ENCODE measurements at regions not wholly inside any gene's neighbourhood (a gene's known extent, or its start where the extent isn't known, plus 50 kb on each side); places are given as distances from the start of the nearest gene placed in this dataset.

GRCh38 chr11:104661901-104662300 is 236.4 kb downstream of the CASP12 start:
- DNase-seq (no peak), ATAC-seq (no peak)
- intact Hi-C loops (cut with DNase I), result no loop called here
- Histone ChIP-seq H3K27ac (no peak overlapping the region), H3K9me3 (no peaks in the 10 kb centered on the region), H3K4me1 (no peaks in the 10 kb centered on the region), H3K27me3 (no peaks in the 10 kb centered on the region), H3K4me3 (no peak overlapping the region), H3K36me3 (no peaks in the 10 kb centered on the region)
- TF ChIP-seq POLR2A (IDR thresholded peaks at IDR 0.05), result no peak
- no peak for TF ChIP-seq CTCF (IDR thresholded peaks at IDR 0.05)
- WGBS, 4 donors, result 77 to 94% (median 87%) methylated on average over 1 of the region's 1 CpG

GRCh38 chr11:104661471-104661870 is 236.8 kb downstream of the CASP12 start:
- H3K27me3 ChIP-seq, result no peaks in the 10 kb centered on the region
- intact Hi-C loops (cut with DNase I), result no loop called here
- no peak overlapping the region for H3K27ac ChIP-seq
- ATAC-seq, result no peak
- no peaks in the 10 kb centered on the region for H3K9me3 ChIP-seq
- TF ChIP-seq POLR2A (IDR thresholded peaks at IDR 0.05) (no peak), CTCF (IDR thresholded peaks at IDR 0.05) (no peak)
- H3K36me3 ChIP-seq, result no peaks in the 10 kb centered on the region
- DNase-seq, result no peak
- WGBS, 4 donors, result 77 to 83% (median 79%) methylated on average over 5 of the region's 5 CpGs
- no peak overlapping the region for H3K4me3 ChIP-seq
- H3K4me1 ChIP-seq, result no peaks in the 10 kb centered on the region

GRCh38 chr11:104658177-104658576 is 240.1 kb downstream of the CASP12 start:
- Histone ChIP-seq H3K27me3 (no peaks in the 10 kb centered on the region), H3K9me3 (no peaks in the 10 kb centered on the region), H3K36me3 (no peaks in the 10 kb centered on the region), H3K4me1 (peaks cover 0 to 7% (median 0%) of the 10 kb centered on the region in 12 donors), H3K27ac (no peak overlapping the region), H3K4me3 (no peak overlapping the region)
- WGBS, 4 donors, result 80 to 90% (median 84%) methylated on average over 3 of the region's 3 CpGs
- intact Hi-C loops (cut with DNase I), result no loop called here
- DNase-seq (no peak), ATAC-seq (no peak)
- TF ChIP-seq POLR2A (IDR thresholded peaks at IDR 0.05), result no peak
- no peak for TF ChIP-seq CTCF (IDR thresholded peaks at IDR 0.05)

- Histone ChIP-seq H3K27ac (no peak overlapping the region), H3K4me1 (peaks cover 0 to 12% (median 0%) of the 10 kb centered on the region in 12 donors), H3K4me3 (no peak overlapping the region), H3K27me3 (no peaks in the 10 kb centered on the region), H3K9me3 (no peaks in the 10 kb centered on the region), H3K36me3 (no peaks in the 10 kb centered on the region)
- intact Hi-C loops (cut with DNase I), result no loop called here
- TF ChIP-seq POLR2A (IDR thresholded peaks at IDR 0.05), result no peak
- no peak for TF ChIP-seq CTCF (IDR thresholded peaks at IDR 0.05)
- DNase-seq (no peak), ATAC-seq (no peak)
- 87 to 93% (median 90%) methylated on average over 2 of the region's 2 CpGs for WGBS, 4 donors
Observed at GRCh38 chr11:104657083-104657482, 241.2 kb downstream of the CASP12 start.
